Inflammatory macrophage treated with lipopolysaccharide for 4 hours (primary cell): ENCODE measurements at regions not wholly inside any gene's neighbourhood (a gene's known extent, or its start where the extent isn't known, plus 50 kb on each side); places are given as distances from the start of the nearest gene placed in this dataset.

Experiments
- DNase-seq: peaks from one replicate; pipeline ENCODE4 v3.0.0-alpha.2; 2020

- no peak for DNase-seq
Measured at GRCh38 chr5:61623401-61624069, 291.5 kb downstream of the ZSWIM6 start.

GRCh38 chr5:61624553-61625136, 292.6 kb downstream of the ZSWIM6 start:
- DNase-seq: no peak

DNA sequence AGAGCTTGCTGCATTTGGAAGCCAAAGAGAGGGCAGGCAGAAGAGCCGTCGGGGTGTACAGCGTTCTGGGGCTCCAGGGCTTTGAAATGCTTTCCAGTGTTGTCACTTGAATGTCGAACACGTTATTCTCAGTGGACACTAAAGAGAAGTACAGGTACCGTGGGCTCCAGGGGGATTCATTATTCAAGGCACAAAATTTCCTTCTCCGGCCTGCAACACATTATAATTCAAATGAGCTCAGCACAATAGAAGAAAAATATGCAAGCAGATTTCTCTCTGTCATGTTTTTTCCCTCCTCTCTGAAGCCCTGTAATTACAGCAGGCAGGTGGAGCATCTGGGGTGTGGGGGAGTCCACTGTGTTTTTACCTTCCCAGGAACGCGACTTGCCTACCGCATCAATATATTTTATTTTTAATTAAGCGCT, 293.1 kb downstream of the ZSWIM6 start:
- DNase-seq: no peak

DNA sequence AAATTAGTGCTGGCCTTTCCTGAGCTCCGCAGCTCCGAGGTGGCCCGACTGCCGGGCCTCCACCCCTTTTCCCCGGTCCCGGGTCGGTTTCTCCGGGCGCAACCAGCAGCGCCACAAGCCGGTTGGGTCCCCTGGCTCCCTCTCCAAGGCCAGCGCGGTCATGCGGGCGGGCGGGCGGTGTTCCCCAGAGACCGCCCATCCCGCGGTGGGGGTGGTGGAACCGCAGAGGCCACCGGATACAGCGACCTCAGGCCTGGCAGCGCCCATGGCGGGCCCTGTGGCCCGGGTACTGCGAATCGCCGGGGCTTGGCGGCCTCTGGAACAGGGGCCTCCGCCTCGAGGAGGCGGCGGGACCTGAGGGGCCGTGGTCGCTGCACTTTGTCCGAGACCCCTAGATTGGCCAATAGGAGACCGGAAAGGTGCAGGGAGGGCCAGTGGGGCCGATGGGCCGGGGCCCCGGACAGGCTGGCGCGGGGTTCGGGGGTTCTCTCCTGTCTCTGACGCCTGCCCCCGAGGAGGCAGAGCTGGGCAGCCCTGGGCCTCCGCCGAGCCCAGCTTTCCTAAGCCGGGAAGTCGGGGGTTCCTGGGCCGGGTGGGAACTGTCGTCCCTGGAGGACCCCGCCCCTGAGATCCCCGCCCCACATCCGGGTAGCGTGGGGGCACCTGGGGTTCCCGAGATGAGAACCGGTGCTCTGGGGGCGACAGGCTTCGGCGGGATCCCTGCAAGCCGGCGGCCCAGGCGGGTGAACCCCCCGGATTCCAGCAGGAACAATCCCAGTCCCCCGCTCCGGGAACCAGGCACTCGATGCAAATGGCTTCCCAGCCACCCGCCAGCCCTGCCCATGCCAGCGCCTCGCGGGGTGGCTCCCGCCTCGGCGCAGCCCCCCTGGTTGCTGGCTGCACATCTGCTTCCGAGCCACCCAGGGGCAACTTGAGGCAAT, 293.9 kb downstream of the ZSWIM6 start:
- peak; percentile 65 for DNase-seq

- peak; percentile 89 for DNase-seq
Measured at GRCh38 chr5:61626639-61627282, 294.7 kb downstream of the ZSWIM6 start.

DNA sequence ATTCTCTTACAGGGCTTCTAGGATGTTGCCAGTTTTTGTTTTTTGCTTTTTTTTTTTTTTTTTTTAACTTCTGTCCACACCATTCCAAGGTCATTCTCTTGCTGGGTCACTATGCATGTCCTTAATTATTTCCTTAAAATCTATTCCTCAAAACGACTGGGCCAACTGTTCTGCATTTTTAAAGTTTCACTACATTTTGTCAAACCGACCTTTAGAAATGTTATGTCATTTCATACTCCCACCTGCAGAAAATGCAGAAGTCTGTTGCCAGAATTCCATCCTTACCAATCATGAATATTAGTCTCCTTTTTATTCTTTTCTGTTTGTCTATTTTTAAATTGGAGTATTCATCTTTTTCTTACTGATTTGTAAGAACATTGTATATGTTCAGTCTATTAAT, 295.5 kb downstream of the ZSWIM6 start:
- DNase-seq: peak; percentile 58

DNA sequence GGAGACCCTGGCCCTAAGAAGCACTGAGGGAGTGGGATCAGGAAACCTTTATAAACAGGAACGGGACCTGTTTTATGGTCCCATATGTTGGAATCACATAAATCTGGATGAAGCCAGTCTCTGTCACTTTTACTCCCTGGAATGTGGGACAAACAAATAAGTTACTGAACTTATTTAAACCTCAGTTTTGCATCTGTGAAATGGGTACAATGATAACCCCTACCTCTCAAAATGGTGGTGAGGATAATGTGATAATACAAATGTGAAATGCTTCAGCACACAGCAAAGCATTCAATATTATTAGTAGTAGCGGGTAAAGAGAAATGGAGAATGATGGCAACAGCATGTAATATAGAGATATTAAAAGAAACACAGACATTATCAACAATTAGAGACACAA, 298.9 kb downstream of the ZSWIM6 start:
- no peak for DNase-seq

GRCh38 chr5:61631438-61631941, 299.4 kb downstream of the ZSWIM6 start:
- no peak for DNase-seq

DNA sequence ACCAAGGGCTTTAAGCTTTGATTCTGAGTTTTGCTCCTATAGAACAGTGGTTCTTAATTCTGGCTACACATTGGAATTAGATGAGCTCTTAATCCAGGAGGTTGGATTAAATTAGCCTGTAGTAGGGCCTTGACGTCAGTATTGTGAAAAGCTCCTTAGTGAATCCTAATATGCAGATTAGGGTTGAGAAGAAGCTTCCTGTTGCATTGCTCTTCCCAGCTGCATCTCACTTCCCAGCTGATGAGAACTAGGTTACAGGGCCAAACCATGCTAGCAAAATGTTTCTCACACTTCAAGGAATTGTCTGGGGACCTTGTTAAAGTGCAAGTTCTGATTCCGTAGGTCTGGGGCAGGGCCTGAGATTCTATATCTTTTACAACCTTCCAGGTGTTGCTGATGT, 300.0 kb downstream of the ZSWIM6 start:
- no peak for DNase-seq

GRCh38 chr5:61635271-61635670, 303.2 kb downstream of the ZSWIM6 start:
- no peak for DNase-seq

- DNase-seq: no peak
Measured at GRCh38 chr5:61637566-61637965, 305.5 kb downstream of the ZSWIM6 start.

- DNase-seq: no peak
Measured at GRCh38 chr5:61638476-61638875, 306.4 kb downstream of the ZSWIM6 start.

DNA sequence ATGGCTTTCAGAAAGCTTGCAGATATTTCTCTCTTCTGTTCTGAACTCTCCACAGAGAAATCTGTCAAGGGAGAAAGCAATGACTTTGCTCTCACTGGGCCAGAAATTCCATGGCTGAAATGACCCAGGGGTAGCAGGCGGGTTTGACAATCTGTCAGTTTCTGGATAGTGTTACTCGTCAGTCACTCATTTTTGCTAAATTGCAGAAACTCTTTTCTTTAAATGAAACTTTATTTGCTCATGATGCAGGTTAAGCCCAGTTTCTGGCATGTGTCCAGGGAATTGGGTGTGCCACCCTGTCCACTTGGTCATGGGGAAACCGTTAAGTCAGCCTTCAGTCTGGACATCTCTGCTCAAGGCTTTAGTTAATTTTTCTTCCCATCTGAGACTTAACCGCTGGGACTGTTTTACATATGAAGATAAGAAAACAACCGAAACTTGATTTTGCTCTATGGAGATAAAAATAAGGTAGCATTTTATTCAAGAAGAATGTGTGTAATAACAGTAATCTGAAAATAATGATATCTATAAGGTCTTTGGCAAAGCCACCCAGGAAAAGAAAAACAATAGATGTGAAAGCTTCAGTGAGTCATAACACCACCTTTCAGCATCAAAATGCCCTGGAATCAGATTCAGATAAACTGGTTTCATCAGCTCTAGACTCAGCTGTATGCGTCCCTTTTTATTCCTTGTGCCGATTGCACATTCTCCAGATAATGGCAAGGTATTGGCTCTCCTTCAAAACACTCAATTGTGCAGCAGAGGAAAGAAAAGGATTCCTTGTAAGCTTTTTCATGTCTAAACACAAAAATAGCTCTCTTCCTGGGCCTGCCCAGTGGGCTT, 308.3 kb downstream of the ZSWIM6 start:
- no peak for DNase-seq

- no peak for DNase-seq
Measured at GRCh38 chr5:61641748-61642565, 309.9 kb downstream of the ZSWIM6 start.

- peak; percentile 30 for DNase-seq
Measured at GRCh38 chr5:61647672-61648071, 315.6 kb downstream of the ZSWIM6 start.

DNA sequence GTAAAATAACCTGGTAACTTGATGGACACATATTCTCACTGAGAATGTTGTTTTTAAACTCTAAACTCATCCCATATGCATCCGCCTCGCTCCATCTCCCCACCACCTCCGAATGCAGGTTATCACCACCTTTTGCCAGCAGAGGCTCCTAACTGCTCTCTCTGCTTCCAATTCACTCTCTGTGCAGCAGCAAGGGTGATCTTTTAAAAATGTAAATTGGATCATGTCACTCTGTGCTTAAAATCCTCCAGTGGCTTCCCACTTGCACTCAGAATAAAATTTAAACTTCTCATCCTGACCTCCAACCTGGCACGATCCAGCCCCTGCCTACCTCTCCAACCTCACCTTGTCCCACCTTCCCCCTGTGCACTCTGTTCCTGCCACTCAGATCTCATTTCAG, 317.2 kb downstream of the ZSWIM6 start:
- no peak for DNase-seq

GRCh38 chr5:61649971-61650370, 317.9 kb downstream of the ZSWIM6 start:
- no peak for DNase-seq

- no peak for DNase-seq
Measured at GRCh38 chr5:61650661-61651060, 318.6 kb downstream of the ZSWIM6 start.

GRCh38 chr5:61651195-61651594, 319.1 kb downstream of the ZSWIM6 start:
- DNase-seq: no peak

DNA sequence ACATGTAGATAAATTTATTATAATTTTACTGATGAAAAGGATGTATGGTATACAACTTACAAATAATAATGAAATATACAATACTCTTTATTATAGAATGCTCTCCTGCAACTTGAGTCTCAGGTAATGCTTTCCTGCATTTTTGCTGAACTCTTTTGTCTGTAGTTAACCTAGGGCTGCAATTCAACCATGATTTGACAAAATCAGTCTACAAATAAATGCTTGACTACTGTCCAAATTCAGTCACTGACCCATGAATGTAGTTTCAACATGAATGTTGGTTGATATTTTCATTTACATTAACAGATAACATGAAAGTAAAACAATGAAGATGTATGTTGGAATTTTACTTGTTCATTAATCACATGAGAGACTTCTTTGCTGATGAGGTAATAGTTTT, 320.9 kb downstream of the ZSWIM6 start:
- peak; percentile 30 for DNase-seq
